ENCODE measurements at regions not wholly inside any gene's neighbourhood (a gene's known extent, or its start where the extent isn't known, plus 50 kb on each side); places are given as distances from the start of the nearest gene placed in this dataset.

- no peaks in the 10 kb centered on the region for H3K9me3 Mint-ChIP-seq (ENCODE audit: insufficient read depth)
- ChIA-PET POLR2A (no interaction called here), CTCF (interaction anchor here (2.8 kb wide), 1 partner anchor 84 kb away, joined by 9 read pairs; a partner anchor contains a TSS)
- Histone ChIP-seq H3K4me3 (ENCODE audit: control extremely low read depth in 1 of 5, extremely low read depth in 1 of 5, insufficient read depth in 1 of 5, low read depth in 2 of 5, low read length in 4 of 5) (no peak overlapping the region), H3K27ac (ENCODE audit: low read length in 2 of 2) (no peak overlapping the region), H3K79me2 (ENCODE audit: control insufficient read depth, insufficient read depth, low read length) (peaks cover 97% of the 10 kb centered on the region), H3K36me3 (replicated peaks in 1 of 2; ENCODE audit: control extremely low read depth in 1 of 2, control insufficient read depth in 1 of 2, extremely low read depth in 1 of 2, insufficient read depth in 2 of 2, low read length in 1 of 2) (peaks cover 8 to 22% of the 10 kb centered on the region in 2 experiments), H2AFZ (ENCODE audit: insufficient read depth, low read depth, low read length, poor library complexity, severe bottlenecking) (no peak overlapping the region), H3K9me3 (ENCODE audit: control extremely low read depth in 1 of 3, control insufficient read depth in 2 of 3, insufficient read depth in 1 of 3, low read length in 2 of 3) (no peaks in the 10 kb centered on the region), H3K4me2 (replicated peaks; ENCODE audit: low read depth, low read length, poor library complexity, severe bottlenecking) (no peak overlapping the region), H3K4me1 (ENCODE audit: control insufficient read depth in 2 of 2, insufficient read depth in 2 of 2, low read length in 2 of 2) (no peaks in the 10 kb centered on the region), H3K27me3 (replicated peaks in 1 of 4; ENCODE audit: control extremely low read depth in 1 of 4, control insufficient read depth in 3 of 4, insufficient read depth in 4 of 4, low read length in 3 of 4) (no peaks in the 10 kb centered on the region), H4K20me1 (ENCODE audit: control insufficient read depth, insufficient read depth, low read length, poor library complexity, severe bottlenecking) (peaks cover 22% of the 10 kb centered on the region), H3K9ac (ENCODE audit: low read length) (no peak overlapping the region)
- TF ChIP-seq CTCF (IDR thresholded peaks at IDR 0.05) (no peak), EZH2 (IDR thresholded peaks at IDR 0.05; ENCODE audit: borderline replicate concordance, insufficient read depth, low read depth, low read length, poor library complexity, severe bottlenecking) (no peak)
- ATAC-seq (ENCODE audit: low read depth) (no peak), DNase-seq (no peak)
- peaks cover 23% of the 10 kb centered on the region for H3K4me1 Mint-ChIP-seq
- intact Hi-C loops (cut with micrococcal nuclease), result no loop called here
- 100% methylated on average over 1 of the region's 3 CpGs for WGBS (ENCODE audit: insufficient coverage)
- no peak overlapping the region for H3K27ac Mint-ChIP-seq
- H3K27me3 Mint-ChIP-seq, result no peaks in the 10 kb centered on the region
- no peak overlapping the region for H3K4me3 Mint-ChIP-seq
Observed at GRCh38 chr18:46257366-46257765, 153.2 kb downstream of the HAUS1 start.

DNA sequence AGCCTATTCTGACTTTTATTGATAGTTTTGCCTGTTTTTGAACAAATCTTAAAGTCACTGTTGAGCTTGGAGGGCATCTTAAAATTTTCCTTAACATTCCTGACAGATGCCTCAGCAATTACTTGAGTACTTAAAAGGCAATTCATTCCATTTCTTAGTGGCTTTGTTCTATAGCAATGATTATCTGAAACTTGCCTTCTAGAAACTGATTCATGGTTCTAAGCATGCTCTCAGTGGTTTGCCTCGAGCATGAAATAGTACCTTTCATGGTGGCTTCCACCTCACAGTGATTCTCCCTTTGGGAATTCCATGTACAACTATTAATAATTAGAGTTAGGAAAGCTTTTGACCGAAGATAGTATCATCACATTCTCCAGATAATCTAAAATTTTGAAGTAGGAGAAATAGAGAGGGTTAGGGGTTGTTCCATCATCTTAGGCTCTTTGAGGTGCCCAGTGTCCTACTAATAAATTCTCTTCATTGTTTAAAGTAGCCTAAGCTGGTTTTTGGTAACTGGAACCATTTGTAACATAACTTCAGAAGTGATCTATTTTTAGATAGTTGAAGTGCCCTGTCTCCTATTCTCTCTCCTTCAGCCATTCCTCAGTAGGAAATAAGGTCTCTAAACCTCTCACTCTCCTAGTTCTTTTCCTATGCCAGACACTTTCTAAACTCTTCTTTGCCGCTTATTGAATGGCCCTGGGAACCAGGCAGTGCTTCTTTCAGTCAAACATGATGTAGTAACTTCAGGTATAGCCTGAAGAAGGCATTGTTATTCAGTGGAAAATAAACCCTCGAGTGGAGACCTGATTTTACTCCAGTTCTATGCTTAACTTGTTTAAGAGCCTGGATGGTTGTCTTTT lies 156.1 kb downstream of the HAUS1 start:
- no peak overlapping the region for H3K27ac Mint-ChIP-seq
- no peaks in the 10 kb centered on the region for H3K4me1 ChIP-seq (ENCODE audit: control insufficient read depth in 2 of 2, insufficient read depth in 2 of 2, low read length in 2 of 2)
- DNase-seq (no peak), ATAC-seq (ENCODE audit: low read depth) (no peak)
- H3K79me2 ChIP-seq (ENCODE audit: control insufficient read depth, insufficient read depth, low read length), result peaks cover 69% of the 10 kb centered on the region
- CTCF ChIA-PET, result no interaction called here
- H3K27ac ChIP-seq (ENCODE audit: low read length in 2 of 2), result no peak overlapping the region
- TF ChIP-seq CTCF (IDR thresholded peaks at IDR 0.05) (no peak), EZH2 (IDR thresholded peaks at IDR 0.05; ENCODE audit: borderline replicate concordance, insufficient read depth, low read depth, low read length, poor library complexity, severe bottlenecking) (no peak)
- H3K4me2 ChIP-seq (replicated peaks; ENCODE audit: low read depth, low read length, poor library complexity, severe bottlenecking), result no peak overlapping the region
- peaks cover 16 to 27% of the 10 kb centered on the region in 2 experiments for H3K36me3 ChIP-seq (replicated peaks in 1 of 2; ENCODE audit: control extremely low read depth in 1 of 2, control insufficient read depth in 1 of 2, extremely low read depth in 1 of 2, insufficient read depth in 2 of 2, low read length in 1 of 2)
- no peaks in the 10 kb centered on the region for H3K27me3 ChIP-seq (replicated peaks in 1 of 4; ENCODE audit: control extremely low read depth in 1 of 4, control insufficient read depth in 3 of 4, insufficient read depth in 4 of 4, low read length in 3 of 4)
- whole genome bisulfite sequencing (ENCODE audit: insufficient coverage), result no CpG with 5 or more reads among the region's 4 CpGs
- H3K27me3 Mint-ChIP-seq, result no peaks in the 10 kb centered on the region
- no peak overlapping the region for H2AFZ ChIP-seq (ENCODE audit: insufficient read depth, low read depth, low read length, poor library complexity, severe bottlenecking)
- no peaks in the 10 kb centered on the region for H3K9me3 ChIP-seq (ENCODE audit: control extremely low read depth in 1 of 3, control insufficient read depth in 2 of 3, insufficient read depth in 1 of 3, low read length in 2 of 3)
- no peaks in the 10 kb centered on the region for H3K9me3 Mint-ChIP-seq (ENCODE audit: insufficient read depth)
- no peak overlapping the region for H3K9ac ChIP-seq (ENCODE audit: low read length)
- no peak overlapping the region for H3K4me3 Mint-ChIP-seq
- peaks cover 30% of the 10 kb centered on the region for H4K20me1 ChIP-seq (ENCODE audit: control insufficient read depth, insufficient read depth, low read length, poor library complexity, severe bottlenecking)
- POLR2A ChIA-PET, result interaction anchor here (0.7 kb wide), 1 partner anchor 15 kb away, joined by 4 read pairs; no protein-coding TSS in a partner anchor
- intact Hi-C loops (cut with micrococcal nuclease), result no loop called here
- H3K4me1 Mint-ChIP-seq, result peaks cover 31% of the 10 kb centered on the region
- no peak overlapping the region for H3K4me3 ChIP-seq (ENCODE audit: control extremely low read depth in 1 of 5, extremely low read depth in 1 of 5, insufficient read depth in 1 of 5, low read depth in 2 of 5, low read length in 4 of 5)

Data from B cell (primary cell).